Left lobe of liver (tissue), 2 donors: ENCODE measurements at regions not wholly inside any gene's neighbourhood (a gene's known extent, or its start where the extent isn't known, plus 50 kb on each side); places are given as distances from the start of the nearest gene placed in this dataset.

ENCODE experiments used
- ATAC-seq: fragments of 200-7000 bp; cut with Tn5 transposase; one replicate; pipeline ENCODE4 v1.9.1; 2020; ENCODE audit warnings: mild to moderate bottlenecking, moderate library complexity
- DNase-seq: peaks from one replicate; pipeline ENCODE4 v3.0.0-alpha.2; 2020; ENCODE audit warnings: low spot score
- donor health status: DM: no; HTN: no; CAD: no; lungs with moderate emphysema.
- donor health status: DM: no; HTN: yes; CAD: no.

- no peak for ATAC-seq
- DNase-seq = no peak
Observed at GRCh38 chr12:93318720-93319522, 58.8 kb upstream of the NUDT4 start.

GRCh38 chr12:93319523-93320050 lies 58.1 kb upstream of the NUDT4 start:
- DNase-seq (no peak), ATAC-seq (no peak)

GRCh38 chr12:93322784-93323183 lies 54.9 kb upstream of the NUDT4 start:
- no peak for ATAC-seq
- DNase-seq = no peak

GRCh38 chr12:93323625-93324329 lies 53.9 kb upstream of the NUDT4 start:
- DNase-seq = no peak
- ATAC-seq = no peak

GRCh38 chr12:93325855-93326254 lies 51.9 kb upstream of the NUDT4 start:
- no peak for ATAC-seq
- no peak for DNase-seq
